Mesendoderm (in vitro differentiated cells): ENCODE measurements at regions not wholly inside any gene's neighbourhood (a gene's known extent, or its start where the extent isn't known, plus 50 kb on each side); places are given as distances from the start of the nearest gene placed in this dataset.

Experiments used
- DNase-seq: peaks from one replicate; pipeline ENCODE4 v3.0.0; 2013
- H2AK5ac ChIP-seq: 2 replicates; pipeline ENCODE4 v1.6.1; 2013; ENCODE audit warnings: low read length, inconsistent platforms
- H2BK120ac ChIP-seq: 2 replicates; pipeline ENCODE4 v1.6.1; 2013; ENCODE audit warnings: low read depth, mild to moderate bottlenecking, low read length, moderate library complexity, mixed read lengths
- H2BK15ac ChIP-seq: replicated peaks from 2 replicates; pipeline ENCODE4 v1.6.1; 2013; ENCODE audit warnings: low read depth, mild to moderate bottlenecking, moderate library complexity
- H2BK5ac ChIP-seq: 2 replicates; pipeline ENCODE4 v1.6.1; 2013; ENCODE audit warnings: low read length, inconsistent platforms
- H3K18ac ChIP-seq: 2 replicates; pipeline ENCODE4 v1.6.1; 2013; ENCODE audit warnings: mild to moderate bottlenecking, low read length, mixed read lengths
- H3K23ac ChIP-seq: one replicate; pipeline ENCODE4 v1.6.1; 2013; ENCODE audit warnings: low read length
- H3K27ac ChIP-seq: 2 replicates; pipeline ENCODE4 v1.5.1; 2013; ENCODE audit warnings: low read depth, mild to moderate bottlenecking, inconsistent platforms, low read length, moderate library complexity
- H3K27me3 ChIP-seq: 2 replicates; pipeline ENCODE4 v1.6.1; 2013; ENCODE audit warnings: low read length, control low read depth, mild to moderate bottlenecking, inconsistent platforms; ENCODE audit not compliant: insufficient read depth, poor library complexity
- H3K36me3 ChIP-seq: 2 replicates; pipeline ENCODE4 v1.6.1; 2013; ENCODE audit warnings: low read length, inconsistent platforms; ENCODE audit not compliant: control insufficient read depth, insufficient read depth
- H3K4ac ChIP-seq: one replicate; pipeline ENCODE4 v1.6.1; 2013; ENCODE audit warnings: low read depth, mild to moderate bottlenecking, low read length, moderate library complexity
- H3K4me1 ChIP-seq: 2 replicates; pipeline ENCODE4 v1.6.1; 2013; ENCODE audit warnings: low read depth, low read length, inconsistent platforms; ENCODE audit not compliant: control insufficient read depth
- H3K4me2 ChIP-seq: 2 replicates; pipeline ENCODE4 v1.6.1; 2013; ENCODE audit warnings: low read length
- H3K4me3 ChIP-seq: 2 replicates; pipeline ENCODE4 v1.5.1; 2013; ENCODE audit warnings: mild to moderate bottlenecking, low read length
- H3K56ac ChIP-seq: one replicate; pipeline ENCODE4 v1.6.1; 2013; ENCODE audit warnings: low read length
- H3K79me1 ChIP-seq: 2 replicates; pipeline ENCODE4 v1.6.1; 2013; ENCODE audit warnings: low read length, inconsistent platforms
- H3K79me2 ChIP-seq: 2 replicates; pipeline ENCODE4 v1.6.1; 2013; ENCODE audit warnings: mild to moderate bottlenecking, low read length; ENCODE audit not compliant: control insufficient read depth, insufficient read depth
- H3K9ac ChIP-seq: 2 replicates; pipeline ENCODE4 v1.6.1; 2013; ENCODE audit warnings: low read length, inconsistent platforms
- H4K5ac ChIP-seq: one replicate; pipeline ENCODE4 v1.6.1; 2013; ENCODE audit warnings: low read length
- H4K8ac ChIP-seq: one replicate; pipeline ENCODE4 v1.6.1; 2013; ENCODE audit warnings: low read depth, mild to moderate bottlenecking, control low read depth, low read length, moderate library complexity
- WGBS: extraction: QIAGEN DNeasy Blood & Tissue Kit; methylation state at CpG from one replicate; pipeline ENCODE4 v1.1.7; 2013; ENCODE audit warnings: low lambda C conversion rate, missing lambda C conversion rate; ENCODE audit not compliant: insufficient coverage; ENCODE audit errors: extremely low coverage; 5-methylcytosine and 5-hydroxymethylcytosine counted together

- Histone ChIP-seq H3K79me2 (no peaks in the 10 kb centered on the region), H3K4me1 (no peaks in the 10 kb centered on the region), H3K56ac (no peak overlapping the region), H3K79me1 (no peaks in the 10 kb centered on the region), H2AK5ac (no peak overlapping the region), H3K27ac (no peak overlapping the region), H2BK15ac (no peak overlapping the region), H4K5ac (no peak overlapping the region), H3K4ac (no peak overlapping the region), H2BK5ac (no peak overlapping the region), H4K8ac (no peak overlapping the region), H3K4me2 (no peak overlapping the region), H3K27me3 (no peaks in the 10 kb centered on the region), H3K18ac (no peak overlapping the region), H3K4me3 (no peak overlapping the region), H3K23ac (no peak overlapping the region), H2BK120ac (no peak overlapping the region), H3K36me3 (no peaks in the 10 kb centered on the region), H3K9ac (no peak overlapping the region)
- WGBS, result no CpG with 5 or more reads among the region's 4 CpGs
- no peak for DNase-seq
Measured at GRCh38 chr2:122203523-122203922, 448.1 kb downstream of the TSN start.

DNA sequence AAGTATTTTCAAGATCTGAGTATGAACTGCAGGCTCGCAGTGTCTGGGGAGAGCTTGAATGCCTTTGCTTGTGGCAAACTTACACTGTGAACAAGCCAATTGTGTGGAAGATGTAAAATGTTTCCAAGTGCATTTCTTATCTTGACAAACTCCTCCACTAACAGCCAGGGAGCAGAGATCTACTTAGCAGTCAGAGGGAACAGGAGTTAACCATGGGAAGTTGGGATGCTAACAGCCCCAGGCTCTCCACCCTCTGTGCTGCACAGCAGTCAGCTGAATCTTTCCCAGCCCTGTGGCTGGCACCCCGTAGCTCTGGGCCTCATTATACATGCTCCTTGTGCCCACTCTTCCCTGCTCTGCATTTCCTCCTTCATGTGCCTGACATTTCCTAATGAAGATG lies 450.2 kb downstream of the TSN start:
- Histone ChIP-seq H3K79me2 (no peaks in the 10 kb centered on the region), H4K5ac (no peak overlapping the region), H3K4ac (no peak overlapping the region), H3K56ac (no peak overlapping the region), H3K36me3 (no peaks in the 10 kb centered on the region), H2BK15ac (no peak overlapping the region), H3K23ac (no peak overlapping the region), H2BK5ac (no peak overlapping the region), H2AK5ac (no peak overlapping the region), H3K9ac (no peak overlapping the region), H3K4me1 (no peaks in the 10 kb centered on the region), H3K4me3 (no peak overlapping the region), H2BK120ac (no peak overlapping the region), H3K27me3 (no peaks in the 10 kb centered on the region), H3K4me2 (no peak overlapping the region), H3K79me1 (no peaks in the 10 kb centered on the region), H4K8ac (no peak overlapping the region), H3K27ac (no peak overlapping the region), H3K18ac (no peak overlapping the region)
- WGBS, result no CpG with 5 or more reads among the region's 2 CpGs
- no peak for DNase-seq

GRCh38 chr2:122206101-122206500 lies 450.6 kb downstream of the TSN start:
- Histone ChIP-seq H3K4me2 (no peak overlapping the region), H3K27ac (no peak overlapping the region), H4K8ac (no peak overlapping the region), H3K4me1 (no peaks in the 10 kb centered on the region), H2AK5ac (no peak overlapping the region), H2BK15ac (no peak overlapping the region), H3K9ac (no peak overlapping the region), H3K79me1 (no peaks in the 10 kb centered on the region), H3K23ac (no peak overlapping the region), H3K36me3 (no peaks in the 10 kb centered on the region), H4K5ac (no peak overlapping the region), H3K27me3 (no peaks in the 10 kb centered on the region), H2BK5ac (no peak overlapping the region), H3K4me3 (no peak overlapping the region), H3K4ac (no peak overlapping the region), H3K56ac (no peak overlapping the region), H3K79me2 (no peaks in the 10 kb centered on the region), H2BK120ac (no peak overlapping the region), H3K18ac (no peak overlapping the region)
- WGBS, result no CpG with 5 or more reads among the region's 3 CpGs
- no peak for DNase-seq

GRCh38 chr2:122209377-122209776 lies 453.9 kb downstream of the TSN start:
- H3K36me3 ChIP-seq, result no peaks in the 10 kb centered on the region
- H3K4me3 ChIP-seq, result no peak overlapping the region
- H3K18ac ChIP-seq, result no peak overlapping the region

GRCh38 chr2:122210065-122210464 lies 454.6 kb downstream of the TSN start:
- no peak overlapping the region for H3K9ac ChIP-seq
- no peak overlapping the region for H3K27ac ChIP-seq
- no peak for DNase-seq
- no peak overlapping the region for H4K8ac ChIP-seq
- H2BK15ac ChIP-seq, result no peak overlapping the region
- H3K79me2 ChIP-seq, result no peaks in the 10 kb centered on the region
- H2BK120ac ChIP-seq, result no peak overlapping the region
- no peak overlapping the region for H3K56ac ChIP-seq
- H3K18ac ChIP-seq, result no peak overlapping the region
- H3K36me3 ChIP-seq, result no peaks in the 10 kb centered on the region
- no peaks in the 10 kb centered on the region for H3K27me3 ChIP-seq
- no peak overlapping the region for H2BK5ac ChIP-seq
- H3K4ac ChIP-seq, result no peak overlapping the region
- H2AK5ac ChIP-seq, result no peak overlapping the region
- H3K4me2 ChIP-seq, result no peak overlapping the region
- H4K5ac ChIP-seq, result no peak overlapping the region
- WGBS, result no CpG with 5 or more reads among the region's 4 CpGs
- H3K23ac ChIP-seq, result no peak overlapping the region
- H3K4me1 ChIP-seq, result no peaks in the 10 kb centered on the region
- no peaks in the 10 kb centered on the region for H3K79me1 ChIP-seq
- no peak overlapping the region for H3K4me3 ChIP-seq

More at GRCh38 chr2:122209377-122209776, 453.9 kb downstream of the TSN start:
- no peak overlapping the region for H3K4ac ChIP-seq
- WGBS, result no CpG with 5 or more reads among the region's 2 CpGs
- H2BK120ac ChIP-seq, result no peak overlapping the region
- no peak overlapping the region for H2BK15ac ChIP-seq
- H3K79me1 ChIP-seq, result no peaks in the 10 kb centered on the region
- no peaks in the 10 kb centered on the region for H3K4me1 ChIP-seq
- H3K27me3 ChIP-seq, result no peaks in the 10 kb centered on the region
- H3K9ac ChIP-seq, result no peak overlapping the region
- no peak overlapping the region for H2AK5ac ChIP-seq
- DNase-seq, result no peak
- H3K23ac ChIP-seq, result no peak overlapping the region
- no peak overlapping the region for H3K56ac ChIP-seq
- H3K27ac ChIP-seq, result no peak overlapping the region
- H3K79me2 ChIP-seq, result no peaks in the 10 kb centered on the region
- no peak overlapping the region for H4K8ac ChIP-seq
- H3K4me2 ChIP-seq, result no peak overlapping the region
- no peak overlapping the region for H2BK5ac ChIP-seq
- H4K5ac ChIP-seq, result no peak overlapping the region
